Ovary (tissue), 7 donors: ENCODE measurements at regions not wholly inside any gene's neighbourhood (a gene's known extent, or its start where the extent isn't known, plus 50 kb on each side); places are given as distances from the start of the nearest gene placed in this dataset.

Source experiments
- DNase-seq, 5 donors: peaks; one replicate each; pipeline ENCODE4 v3.0.0-alpha.2; 2019 to 2020
- H3K27ac ChIP-seq, 2 donors: fragments of 200-600 bp; one replicate each; pipeline versions ENCODE4 v1.5.1 to v1.8.0; 2019 to 2022
- H3K27me3 ChIP-seq: fragments of 200-600 bp; one replicate; pipeline ENCODE4 v1.8.0; 2022
- H3K36me3 ChIP-seq: fragments of 200-600 bp; sonication (generic); one replicate; pipeline ENCODE4 v1.5.1; 2019
- H3K4me1 ChIP-seq: one replicate; pipeline ENCODE4 v1.8.1; 2013; ENCODE audit warnings: mild to moderate bottlenecking, moderate library complexity; ENCODE audit not compliant: insufficient read depth
- H3K4me3 ChIP-seq: fragments of 200-600 bp; sonication (generic); one replicate; pipeline ENCODE4 v1.5.1; 2017
- H3K9me3 ChIP-seq, 2 donors: fragments of 200-600 bp in 1 of 2; sonication (generic) in 1 of 2; one replicate each; pipeline versions ENCODE4 v1.5.1 to v1.8.1; 2013 to 2019; ENCODE audit warnings: mild to moderate bottlenecking in 1 of 2, moderate library complexity in 1 of 2
- CTCF ChIP-seq, 3 donors: fragments of 450-650 bp in 2 of 3; fragments of 200-600 bp in 1 of 3; IDR thresholded peaks; one replicate each; pipeline versions ENCODE4 v1.5.1 to v1.8.0; 2016 to 2022; ENCODE audit warnings: antibody characterized with exemption in 3 of 3, mild to moderate bottlenecking in 1 of 3
- EP300 ChIP-seq: sonication (generic); formaldehyde crosslinking; IDR thresholded peaks from one replicate; pipeline ENCODE4 v1.6.1; 2017; ENCODE audit warnings: antibody characterized with exemption
- POLR2A ChIP-seq: fragments of 450-650 bp; IDR thresholded peaks from one replicate; pipeline ENCODE4 v1.6.1; 2017; ENCODE audit warnings: antibody characterized with exemption, mild to moderate bottlenecking, moderate library complexity
- WGBS, 3 donors: extraction: QIAGEN DNeasy Blood & Tissue Kit in 1 of 3; methylation state at CpG; one replicate each; pipeline versions ENCODE4 v1.1.5 to v1.1.7; 2013 to 2017; 5-methylcytosine and 5-hydroxymethylcytosine counted together
- intact Hi-C, 4 donors: fragments of 100-400 bp; cut with DNase I; formaldehyde crosslinking; loops; one replicate each; pipeline versions ENCODE4 v1.11.0 to v1.15.1; 2022 to 2023
- donor health status: DM: no; HTN: no; CAD: no; lungs with moderate emphysema.
- donor health status: DM: no; HTN: no; CAD: no.
- donor health status: Bipolar disorder and iron deficiency.
- donor health status: DM: no; HTN: no; CAD: no.
- donor health status: DM: yes; HTN: yes; CAD: no.

GRCh38 chr10:84990713-84991112 lies 662.3 kb downstream of the CCSER2 start:
- intact Hi-C loops = no loop called here
- no peaks in the 10 kb centered on the region for H3K4me1 ChIP-seq
- TF ChIP-seq EP300 (no peak), POLR2A (no peak), CTCF (IDR thresholded peaks at IDR 0.05) (no peak)

GRCh38 chr10:84991301-84991700 lies 662.9 kb downstream of the CCSER2 start:
- DNase-seq = no peak
- Histone ChIP-seq H3K9me3 (no peaks in the 10 kb centered on the region), H3K27me3 (no peaks in the 10 kb centered on the region), H3K27ac (no peak overlapping the region), H3K36me3 (no peaks in the 10 kb centered on the region), H3K4me3 (no peak overlapping the region), H3K4me1 (no peaks in the 10 kb centered on the region)
- no peak for TF ChIP-seq CTCF (IDR thresholded peaks at IDR 0.05)
- TF ChIP-seq EP300 = no peak
- TF ChIP-seq POLR2A = no peak
- intact Hi-C loops = no loop called here
- WGBS, 3 donors = 51 to 56% (median 51%) methylated on average over 2 of the region's 2 CpGs

More at GRCh38 chr10:84990713-84991112, 662.3 kb downstream of the CCSER2 start:
- no peak for DNase-seq
- Histone ChIP-seq H3K9me3 (no peaks in the 10 kb centered on the region), H3K4me3 (no peak overlapping the region), H3K36me3 (no peaks in the 10 kb centered on the region), H3K27me3 (no peaks in the 10 kb centered on the region), H3K27ac (no peak overlapping the region)
- WGBS, 3 donors = 63 to 77% (median 74%) methylated on average over 9 of the region's 9 CpGs

- no peak overlapping the region for H3K27ac ChIP-seq
- H3K4me1 ChIP-seq = no peaks in the 10 kb centered on the region
- H3K4me3 ChIP-seq = no peak overlapping the region
- no peaks in the 10 kb centered on the region for H3K36me3 ChIP-seq
- H3K9me3 ChIP-seq = no peaks in the 10 kb centered on the region
- no peak for TF ChIP-seq CTCF (IDR thresholded peaks at IDR 0.05)
- no peak for TF ChIP-seq EP300
- no peak for TF ChIP-seq POLR2A
- no peak for DNase-seq
- no peaks in the 10 kb centered on the region for H3K27me3 ChIP-seq
- intact Hi-C loops = no loop called here
- WGBS, 3 donors = 50 to 57% (median 50%) methylated on average over 9 of the region's 9 CpGs
Observed at GRCh38 chr10:84993251-84994035, 665.1 kb downstream of the CCSER2 start.

GRCh38 chr10:84994722-84995121 lies 666.3 kb downstream of the CCSER2 start:
- no peak overlapping the region for H3K27ac ChIP-seq
- no peaks in the 10 kb centered on the region for H3K36me3 ChIP-seq
- H3K4me1 ChIP-seq = no peaks in the 10 kb centered on the region
- H3K9me3 ChIP-seq = no peaks in the 10 kb centered on the region
- TF ChIP-seq POLR2A = no peak
- no peak for TF ChIP-seq EP300
- TF ChIP-seq CTCF (IDR thresholded peaks at IDR 0.05) = no peak
- WGBS, 3 donors = 10 to 21% (median 12%) methylated on average over 1 of the region's 1 CpG
- no peaks in the 10 kb centered on the region for H3K27me3 ChIP-seq
- DNase-seq = no peak
- intact Hi-C loops = no loop called here
- no peak overlapping the region for H3K4me3 ChIP-seq
